GM23248 (cell line): ENCODE measurements at regions not wholly inside any gene's neighbourhood (a gene's known extent, or its start where the extent isn't known, plus 50 kb on each side); places are given as distances from the start of the nearest gene placed in this dataset.
"Not testable (repeated sequence)": the region's sequence is repeated elsewhere in the genome, so short reads cannot be mapped to it uniquely, and the experiment has no call there.

Source experiments
- EZH2 ChIP-seq: fragments of 200-600 bp; sonication (generic); IDR thresholded peaks from 2 replicates; pipeline ENCODE4 v1.6.1; 2018; ENCODE audit warnings: antibody characterized with exemption, mild to moderate bottlenecking; ENCODE audit not compliant: insufficient read depth, poor library complexity, severe bottlenecking
- EZH2phosphoT487 ChIP-seq: fragments of 200-600 bp; sonication (generic); IDR thresholded peaks from 2 replicates; pipeline ENCODE4 v1.6.1; 2018; ENCODE audit warnings: antibody characterized with exemption, moderate library complexity, mild to moderate bottlenecking, low read depth; ENCODE audit not compliant: insufficient read depth

DNA sequence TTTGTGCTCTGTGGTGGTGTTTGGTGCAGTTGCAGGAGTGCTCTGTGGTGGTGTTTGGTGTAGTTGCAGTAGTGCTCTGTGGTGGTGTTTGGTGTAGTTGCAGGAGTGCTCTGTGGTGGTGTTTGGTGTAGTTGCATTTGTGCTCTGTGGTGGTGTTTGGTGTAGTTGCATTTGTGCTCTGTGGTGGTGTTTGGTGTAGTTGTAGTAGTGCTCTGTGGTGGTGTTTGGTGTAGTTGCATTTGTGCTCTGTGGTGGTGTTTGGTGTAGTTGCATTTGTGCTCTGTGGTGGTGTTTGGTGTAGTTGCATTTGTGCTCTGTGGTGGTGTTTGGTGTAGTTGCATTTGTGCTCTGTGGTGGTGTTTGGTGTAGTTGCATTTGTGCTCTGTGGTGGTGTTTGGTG, 705.7 kb upstream of the FRG1 start:
- TF ChIP-seq EZH2phosphoT487, EZH2: not testable (repeated sequence)
